Endothelial cell of umbilical vein (primary cell): ENCODE measurements at regions not wholly inside any gene's neighbourhood (a gene's known extent, or its start where the extent isn't known, plus 50 kb on each side); places are given as distances from the start of the nearest gene placed in this dataset.

Experiments used
- BruUV-seq: library from RNA; stranded (reverse); fragments of 400-500 nt; replicated peaks from 2 replicates; lab custom pipeline; 2021; lab: Mats Ljungman, UMichigan
- CTCF ChIA-PET: fragments of 300-600, 350-600 bp; sonication (Branson Sonifier 250); formaldehyde crosslinking; loops from one replicate; lab custom pipeline; 2021; ENCODE audit warnings: antibody characterized with exemption, inconsistent platforms; lab: Charles Lee
- POLR2A ChIA-PET: fragments of 300-600, 350-600 bp; sonication (Branson Sonifier 250); formaldehyde crosslinking; loops from one replicate; lab custom pipeline; 2021; ENCODE audit warnings: antibody characterized with exemption, inconsistent platforms; lab: Charles Lee
- DNase-seq: peaks from one replicate; pipeline ENCODE4 v3.0.0-alpha.2; 2011; ENCODE audit warnings: low read depth, low spot score
- FAIRE-seq: peaks from 2 replicates; lab custom pipeline; 2011; peaks lifted over from hg19 to GRCh38; lab: Jason Lieb, UNC
- H2AFZ ChIP-seq: 2 replicates; pipeline ENCODE4 v1.6.0; 2012; ENCODE audit warnings: low read depth, low read length, control low read depth, inconsistent platforms
- H3K27ac ChIP-seq: 2 replicates; pipeline ENCODE4 v1.5.1; 2011; ENCODE audit warnings: low read depth, mild to moderate bottlenecking, control low read depth, low read length, moderate library complexity; ENCODE audit not compliant: insufficient read depth
- H3K27me3 ChIP-seq, 2 experiments: 2 replicates each; pipeline versions ENCODE4 v1.6.0 to v1.6.1; 2011; ENCODE audit warnings: low read length in 2 of 2, mixed read lengths in 1 of 2; ENCODE audit not compliant: control insufficient read depth in 2 of 2, insufficient read depth in 2 of 2
- H3K36me3 ChIP-seq, 2 experiments: 2 replicates in 1 of 2; 3 replicates in 1 of 2; pipeline ENCODE4 v1.5.1; 2011; ENCODE audit warnings: low read length in 2 of 2, mild to moderate bottlenecking in 1 of 2, moderate library complexity in 1 of 2; ENCODE audit not compliant: control insufficient read depth in 2 of 2, insufficient read depth in 2 of 2; ENCODE audit errors: extremely low read depth in 1 of 2
- H3K4me1 ChIP-seq: 3 replicates; pipeline ENCODE4 v1.5.1; 2011; ENCODE audit warnings: mild to moderate bottlenecking, low read length; ENCODE audit not compliant: control insufficient read depth, insufficient read depth; ENCODE audit errors: extremely low read depth
- H3K4me2 ChIP-seq: 2 replicates; pipeline ENCODE4 v1.6.1; 2011; ENCODE audit warnings: low read length, control low read depth, mixed read lengths; ENCODE audit not compliant: insufficient read depth
- H3K4me3 ChIP-seq, 3 experiments: fragments of 200-600 bp in 1 of 3; sonication (generic), shearing (Covaris generic) in 1 of 3; replicated peaks in 1 of 3; 2 replicates each; pipeline ENCODE4 v1.5.1; 2011 to 2016; ENCODE audit warnings: control low read depth in 3 of 3, low read length in 3 of 3, mild to moderate bottlenecking in 2 of 3, inconsistent platforms in 1 of 3, low read depth in 1 of 3, moderate library complexity in 1 of 3; ENCODE audit not compliant: insufficient read depth in 1 of 3
- H3K79me2 ChIP-seq: 2 replicates; pipeline ENCODE4 v1.6.0; 2012; ENCODE audit warnings: low read length, inconsistent platforms; ENCODE audit not compliant: control insufficient read depth, insufficient read depth
- H3K9ac ChIP-seq: replicated peaks from 2 replicates; pipeline ENCODE3; 2011; ENCODE audit warnings: low read length, control low read depth; ENCODE audit not compliant: insufficient read depth; ENCODE audit errors: extremely low read depth
- H3K9me1 ChIP-seq: replicated peaks from 3 replicates; pipeline ENCODE4 v1.6.0; 2011; ENCODE audit warnings: mild to moderate bottlenecking, low read length; ENCODE audit not compliant: control insufficient read depth, insufficient read depth; ENCODE audit errors: extremely low read depth
- H3K9me3 ChIP-seq: replicated peaks from 2 replicates; pipeline ENCODE4 v1.5.1; 2012; ENCODE audit warnings: low read length, inconsistent platforms; ENCODE audit not compliant: control insufficient read depth, insufficient read depth
- H4K20me1 ChIP-seq: replicated peaks from 2 replicates; pipeline ENCODE3; 2011; ENCODE audit warnings: mild to moderate bottlenecking, low read length; ENCODE audit not compliant: control insufficient read depth, insufficient read depth; ENCODE audit errors: extremely low read depth
- CTCF ChIP-seq, 2 donors: IDR thresholded peaks; 1 replicate in 1 of 2; 2 replicates in 1 of 2; pipeline ENCODE4 v1.5.1; 2011; ENCODE audit warnings: low read length in 2 of 2, mild to moderate bottlenecking in 2 of 2, moderate library complexity in 2 of 2, control low read depth in 1 of 2, inconsistent platforms in 1 of 2, low read depth in 1 of 2; ENCODE audit not compliant: insufficient read depth in 1 of 2; ENCODE audit errors: extremely low read depth in 1 of 2
- EZH2 ChIP-seq: IDR thresholded peaks from 2 replicates; pipeline ENCODE4 v1.6.1; 2012; ENCODE audit warnings: borderline replicate concordance, low read depth, mild to moderate bottlenecking, moderate library complexity, low read length, inconsistent platforms; ENCODE audit not compliant: severe bottlenecking
- FOS ChIP-seq: IDR thresholded peaks from 2 replicates; pipeline ENCODE4 v1.6.1; 2011; ENCODE audit warnings: mild to moderate bottlenecking, low read length, moderate library complexity, borderline replicate concordance; ENCODE audit not compliant: insufficient read depth
- GATA2 ChIP-seq: IDR thresholded peaks from 2 replicates; pipeline ENCODE4 v1.7.0; 2011; ENCODE audit warnings: low read depth, mild to moderate bottlenecking, moderate library complexity, mixed read lengths, low read length; ENCODE audit not compliant: insufficient read length, insufficient read depth
- JUN ChIP-seq: IDR thresholded peaks from 2 replicates; pipeline ENCODE4 v1.6.1; 2011; ENCODE audit warnings: borderline replicate concordance, low read depth; ENCODE audit not compliant: insufficient read length, insufficient read depth
- MAX ChIP-seq: IDR thresholded peaks from 2 replicates; pipeline ENCODE4 v1.6.1; 2011; ENCODE audit not compliant: insufficient read depth, insufficient read length
- MYC ChIP-seq: IDR thresholded peaks from one replicate; pipeline ENCODE4 v1.6.1; 2011; ENCODE audit warnings: mild to moderate bottlenecking, low read depth, low read length
- POLR2A ChIP-seq: IDR thresholded peaks from 2 replicates; pipeline ENCODE4 v1.6.1; 2012; ENCODE audit warnings: low read depth, mild to moderate bottlenecking, control low read depth, low read length
- POLR2AphosphoS5 ChIP-seq: IDR thresholded peaks from 2 replicates; pipeline ENCODE4 v1.6.1; 2012; ENCODE audit warnings: low read depth, mild to moderate bottlenecking, control low read depth, low read length, moderate library complexity; ENCODE audit not compliant: insufficient read depth
- dilution Hi-C: fragments of 300-500 bp; cut with MboI; formaldehyde crosslinking; loops from one replicate; pipeline ENCODE4 v1.15.0; 2019; ENCODE audit warnings: low sequenced_read_pairs; ENCODE audit not compliant: extremely low pct_ligation_motif_present
- intact Hi-C: fragments of 100-400 bp; cut with micrococcal nuclease; formaldehyde crosslinking; loops from one replicate; pipeline ENCODE4 v1.10.0; 2022

DNA sequence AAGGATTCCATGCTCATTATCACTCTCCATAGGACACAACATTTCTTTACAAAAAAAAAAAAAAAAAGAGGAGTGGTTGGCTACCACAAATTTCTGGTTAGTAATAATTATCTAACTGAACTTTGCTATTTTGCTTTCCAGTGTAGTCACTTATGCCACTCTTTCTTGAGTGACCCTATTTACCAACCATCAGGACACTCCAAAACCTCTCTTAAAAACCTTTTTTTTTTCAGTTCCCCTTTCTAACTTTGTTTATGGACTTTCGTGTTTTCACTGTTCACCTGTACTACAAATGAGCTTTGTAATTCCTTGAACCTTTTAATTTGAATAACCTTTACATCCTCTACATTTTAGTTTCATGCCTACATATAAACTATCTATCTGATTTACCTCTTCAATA is 686.5 kb upstream of the PCDH9 start:
- Histone ChIP-seq H3K4me1 (no peaks in the 10 kb centered on the region), H3K27ac (no peak overlapping the region), H3K27me3 (no peaks in the 10 kb centered on the region), H3K9me3 (no peaks in the 10 kb centered on the region), H3K9me1 (no peaks in the 10 kb centered on the region), H4K20me1 (no peaks in the 10 kb centered on the region), H3K9ac (no peak overlapping the region), H3K4me3 (no peak overlapping the region), H2AFZ (no peak overlapping the region), H3K36me3 (no peaks in the 10 kb centered on the region), H3K79me2 (no peaks in the 10 kb centered on the region), H3K4me2 (no peak overlapping the region)
- TF ChIP-seq CTCF (IDR thresholded peaks at IDR 0.05; ENCODE audit: extremely low read depth in 1 of 2, insufficient read depth in 1 of 2, low read depth in 1 of 2, low read length in 2 of 2) (no peak), EZH2 (no peak), MYC (no peak), FOS (no peak), POLR2AphosphoS5 (no peak), JUN (no peak), GATA2 (no peak), MAX (no peak), POLR2A (no peak)
- intact Hi-C loops = no loop called here
- DNase-seq = no peak
- ChIA-PET POLR2A (no interaction called here), CTCF (no interaction called here)
- dilution Hi-C loops = no loop called here
- FAIRE-seq = no peak
- BruUV-seq = no TSS peak
